HUES48 (cell line): ENCODE measurements at regions not wholly inside any gene's neighbourhood (a gene's known extent, or its start where the extent isn't known, plus 50 kb on each side); places are given as distances from the start of the nearest gene placed in this dataset.
"Not testable (repeated sequence)": the region's sequence is repeated elsewhere in the genome, so short reads cannot be mapped to it uniquely, and the experiment has no call there.

ENCODE experiments used
- H3K27ac ChIP-seq: one replicate; pipeline ENCODE4 v1.7.0; 2013; ENCODE audit warnings: low read depth, low read length, inconsistent platforms
- H3K27me3 ChIP-seq: 2 replicates; pipeline ENCODE4 v1.6.1; 2013; ENCODE audit warnings: mild to moderate bottlenecking, low read length; ENCODE audit not compliant: control insufficient read depth, insufficient read depth
- H3K36me3 ChIP-seq: 2 replicates; pipeline ENCODE4 v1.6.1; 2013; ENCODE audit warnings: low read length; ENCODE audit not compliant: control insufficient read depth, insufficient read depth
- H3K4me1 ChIP-seq: 2 replicates; pipeline ENCODE4 v1.6.1; 2013; ENCODE audit warnings: mild to moderate bottlenecking, low read length; ENCODE audit not compliant: control insufficient read depth, insufficient read depth
- H3K4me3 ChIP-seq: 2 replicates; pipeline ENCODE4 v1.5.1; 2013; ENCODE audit warnings: mild to moderate bottlenecking, low read depth, low read length
- H3K9ac ChIP-seq: 2 replicates; pipeline ENCODE4 v1.6.1; 2013; ENCODE audit warnings: mild to moderate bottlenecking, low read depth, low read length, moderate library complexity
- H3K9me3 ChIP-seq: 2 replicates; pipeline ENCODE4 v1.6.1; 2013; ENCODE audit warnings: low read length; ENCODE audit not compliant: control insufficient read depth, insufficient read depth

- Histone ChIP-seq H3K4me1 (no peaks in the 10 kb centered on the region), H3K4me3 (no peak overlapping the region), H3K9ac (no peak overlapping the region), H3K27me3 (no peaks in the 10 kb centered on the region), H3K36me3 (no peaks in the 10 kb centered on the region), H3K9me3 (no peaks in the 10 kb centered on the region), H3K27ac (no peak overlapping the region)
Measured at GRCh38 chr6:137399881-137400443, 94.2 kb downstream of the OLIG3 start.

- no peaks in the 10 kb centered on the region for H3K9me3 ChIP-seq
- H3K27ac ChIP-seq = no peak overlapping the region
- H3K36me3 ChIP-seq = no peaks in the 10 kb centered on the region
- no peak overlapping the region for H3K9ac ChIP-seq
- H3K4me3 ChIP-seq = no peak overlapping the region
- H3K27me3 ChIP-seq = peaks cover 11% of the 10 kb centered on the region
- H3K4me1 ChIP-seq = no peaks in the 10 kb centered on the region
Measured at GRCh38 chr6:137395316-137395715, 98.9 kb downstream of the OLIG3 start.

- H3K4me1 ChIP-seq = no peaks in the 10 kb centered on the region
- H3K4me3 ChIP-seq = no peak overlapping the region
Measured at GRCh38 chr6:137391061-137391814, 103.0 kb downstream of the OLIG3 start.

GRCh38 chr6:137390334-137390733, 103.9 kb downstream of the OLIG3 start:
- Histone ChIP-seq H3K36me3 (no peaks in the 10 kb centered on the region), H3K4me1 (no peaks in the 10 kb centered on the region), H3K27ac (no peak overlapping the region), H3K4me3 (no peak overlapping the region), H3K27me3 (peaks cover 61% of the 10 kb centered on the region), H3K9me3 (0 out of 2 replicates have a peak, but pooled peaks cover 2% of the 10 kb centered on the region), H3K9ac (no peak overlapping the region)

More at GRCh38 chr6:137391061-137391814, 103.0 kb downstream of the OLIG3 start:
- H3K9ac ChIP-seq = no peak overlapping the region
- no peak overlapping the region for H3K27ac ChIP-seq
- peaks cover 52% of the 10 kb centered on the region for H3K27me3 ChIP-seq
- 0 out of 2 replicates have a peak, but pooled peaks cover 2% of the 10 kb centered on the region for H3K9me3 ChIP-seq
- H3K36me3 ChIP-seq = no peaks in the 10 kb centered on the region

GRCh38 chr6:137389150-137389704, 105.0 kb downstream of the OLIG3 start:
- H3K36me3 ChIP-seq = no peaks in the 10 kb centered on the region
- peaks cover 72% of the 10 kb centered on the region for H3K27me3 ChIP-seq
- H3K4me3 ChIP-seq = no peak overlapping the region
- H3K9me3 ChIP-seq = 0 out of 2 replicates have a peak, but pooled peaks cover 2% of the 10 kb centered on the region
- no peak overlapping the region for H3K27ac ChIP-seq
- H3K9ac ChIP-seq = no peak overlapping the region
- no peaks in the 10 kb centered on the region for H3K4me1 ChIP-seq

GRCh38 chr6:137387096-137387764, 107.0 kb downstream of the OLIG3 start:
- Histone ChIP-seq H3K4me1 (no peaks in the 10 kb centered on the region), H3K27me3 (peaks cover 74% of the 10 kb centered on the region), H3K36me3 (no peaks in the 10 kb centered on the region), H3K9ac (no peak overlapping the region), H3K27ac (no peak overlapping the region), H3K9me3 (0 out of 2 replicates have a peak, but pooled peaks cover 2% of the 10 kb centered on the region), H3K4me3 (no peak overlapping the region)

GRCh38 chr6:137383287-137383686, 110.9 kb downstream of the OLIG3 start:
- not testable (repeated sequence) for H3K36me3 ChIP-seq, H3K27ac ChIP-seq, H3K4me3 ChIP-seq, H3K9ac ChIP-seq, H3K4me1 ChIP-seq, H3K9me3 ChIP-seq
- peaks cover 43% of the 10 kb centered on the region for H3K27me3 ChIP-seq

- Histone ChIP-seq H3K27ac (no peak overlapping the region), H3K27me3 (no peaks in the 10 kb centered on the region), H3K36me3 (no peaks in the 10 kb centered on the region), H3K9ac (no peak overlapping the region), H3K9me3 (no peaks in the 10 kb centered on the region), H3K4me3 (no peak overlapping the region), H3K4me1 (no peaks in the 10 kb centered on the region)
Measured at GRCh38 chr6:137378090-137378369, 116.2 kb downstream of the OLIG3 start.

GRCh38 chr6:137373296-137373695, 120.9 kb downstream of the OLIG3 start:
- Histone ChIP-seq H3K9ac (no peak overlapping the region), H3K4me1 (peaks cover 13% of the 10 kb centered on the region), H3K4me3 (no peak overlapping the region), H3K36me3 (no peaks in the 10 kb centered on the region), H3K9me3 (no peaks in the 10 kb centered on the region), H3K27me3 (no peaks in the 10 kb centered on the region), H3K27ac (no peak overlapping the region)

GRCh38 chr6:137372532-137372931, 121.7 kb downstream of the OLIG3 start:
- no peak overlapping the region for H3K27ac ChIP-seq
- H3K27me3 ChIP-seq = no peaks in the 10 kb centered on the region
- H3K9ac ChIP-seq = no peak overlapping the region
- no peaks in the 10 kb centered on the region for H3K9me3 ChIP-seq
- H3K4me3 ChIP-seq = no peak overlapping the region
- H3K36me3 ChIP-seq = no peaks in the 10 kb centered on the region
- peaks cover 13% of the 10 kb centered on the region for H3K4me1 ChIP-seq

- no peaks in the 10 kb centered on the region for H3K9me3 ChIP-seq
- peaks cover 13% of the 10 kb centered on the region for H3K4me1 ChIP-seq
- H3K9ac ChIP-seq = no peak overlapping the region
- H3K36me3 ChIP-seq = no peaks in the 10 kb centered on the region
- no peak overlapping the region for H3K4me3 ChIP-seq
- H3K27me3 ChIP-seq = no peaks in the 10 kb centered on the region
- H3K27ac ChIP-seq = no peak overlapping the region
Measured at GRCh38 chr6:137371634-137372016, 122.6 kb downstream of the OLIG3 start.
